Tibial nerve (tissue), 4 donors: ENCODE measurements at regions not wholly inside any gene's neighbourhood (a gene's known extent, or its start where the extent isn't known, plus 50 kb on each side); places are given as distances from the start of the nearest gene placed in this dataset.

Experiments
- EP300 ChIP-seq, 2 donors: sonication (generic); formaldehyde crosslinking; IDR thresholded peaks; one replicate each; pipeline ENCODE4 v1.6.1; 2017; ENCODE audit warnings: antibody characterized with exemption in 2 of 2, mild to moderate bottlenecking in 1 of 2
- POLR2A ChIP-seq, 2 donors: fragments of 450-650 bp; IDR thresholded peaks; one replicate each; pipeline ENCODE4 v1.6.1; 2017; ENCODE audit warnings: antibody characterized with exemption in 2 of 2, mild to moderate bottlenecking in 2 of 2, moderate library complexity in 2 of 2
- TF ChIP-seq, protein P1 (sequence below), 5 experiments: fragments of 200-600 bp in 3 of 5; fragments of 450-650 bp in 2 of 5; sonication (generic) in 3 of 5; IDR thresholded peaks; one replicate each; pipeline ENCODE4 v1.5.1; 2016 to 2019; ENCODE audit warnings: antibody characterized with exemption in 5 of 5, mild to moderate bottlenecking in 3 of 5, moderate library complexity in 2 of 5

DNA sequence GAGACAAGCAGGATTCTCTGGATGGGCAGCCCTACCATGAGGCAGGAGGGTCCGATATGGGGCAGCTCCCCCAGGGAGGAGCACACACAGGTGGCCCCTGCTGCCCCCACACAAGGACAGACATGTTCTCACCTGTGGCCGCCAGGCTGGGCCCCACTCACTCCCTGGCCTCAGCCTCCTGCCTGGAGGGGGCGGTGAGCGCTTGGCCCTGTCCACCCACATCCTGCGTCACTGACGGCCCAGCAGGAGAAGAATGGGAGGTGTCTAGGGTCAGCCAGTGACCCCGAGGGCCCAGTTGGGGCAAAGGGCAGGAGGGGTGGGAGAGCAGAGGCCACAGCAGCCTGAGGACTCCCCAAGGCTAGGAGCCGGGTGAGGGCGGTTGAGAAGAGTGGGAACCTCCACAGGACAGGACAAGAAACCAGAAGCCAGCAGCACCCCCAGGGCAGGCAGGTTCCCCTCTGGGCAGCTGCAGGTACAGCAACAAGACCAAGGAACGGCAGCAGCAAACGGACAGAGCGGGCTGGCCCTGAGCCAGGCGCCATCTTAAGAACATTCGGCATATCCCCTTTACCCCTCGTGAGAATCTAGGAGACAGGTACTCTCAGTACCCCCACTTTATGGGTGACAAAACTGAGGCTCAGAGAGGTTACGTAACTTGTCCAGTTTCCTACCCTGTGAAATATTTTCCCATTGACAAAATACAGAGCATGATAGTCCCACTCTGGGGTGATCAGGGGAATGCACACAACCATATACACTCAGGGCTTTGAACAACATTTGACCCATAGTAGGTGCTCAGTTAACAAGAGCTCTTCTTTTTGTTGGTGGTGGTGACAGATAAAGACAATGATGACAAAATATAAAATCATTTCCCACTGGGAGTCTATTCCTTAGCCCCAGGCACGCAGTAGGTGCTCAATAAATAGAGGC, 74.3 kb downstream of the NCOR2 start:
- TF ChIP-seq, protein P1, sequence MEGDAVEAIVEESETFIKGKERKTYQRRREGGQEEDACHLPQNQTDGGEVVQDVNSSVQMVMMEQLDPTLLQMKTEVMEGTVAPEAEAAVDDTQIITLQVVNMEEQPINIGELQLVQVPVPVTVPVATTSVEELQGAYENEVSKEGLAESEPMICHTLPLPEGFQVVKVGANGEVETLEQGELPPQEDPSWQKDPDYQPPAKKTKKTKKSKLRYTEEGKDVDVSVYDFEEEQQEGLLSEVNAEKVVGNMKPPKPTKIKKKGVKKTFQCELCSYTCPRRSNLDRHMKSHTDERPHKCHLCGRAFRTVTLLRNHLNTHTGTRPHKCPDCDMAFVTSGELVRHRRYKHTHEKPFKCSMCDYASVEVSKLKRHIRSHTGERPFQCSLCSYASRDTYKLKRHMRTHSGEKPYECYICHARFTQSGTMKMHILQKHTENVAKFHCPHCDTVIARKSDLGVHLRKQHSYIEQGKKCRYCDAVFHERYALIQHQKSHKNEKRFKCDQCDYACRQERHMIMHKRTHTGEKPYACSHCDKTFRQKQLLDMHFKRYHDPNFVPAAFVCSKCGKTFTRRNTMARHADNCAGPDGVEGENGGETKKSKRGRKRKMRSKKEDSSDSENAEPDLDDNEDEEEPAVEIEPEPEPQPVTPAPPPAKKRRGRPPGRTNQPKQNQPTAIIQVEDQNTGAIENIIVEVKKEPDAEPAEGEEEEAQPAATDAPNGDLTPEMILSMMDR (IDR thresholded peaks at IDR 0.05), result no peak
- TF ChIP-seq EP300 (IDR thresholded peaks at IDR 0.05) (peak in 1 of 2 donors; percentile 22), POLR2A (IDR thresholded peaks at IDR 0.05) (no peak)
